ENCODE measurements at regions not wholly inside any gene's neighbourhood (a gene's known extent, or its start where the extent isn't known, plus 50 kb on each side); places are given as distances from the start of the nearest gene placed in this dataset.

DNA sequence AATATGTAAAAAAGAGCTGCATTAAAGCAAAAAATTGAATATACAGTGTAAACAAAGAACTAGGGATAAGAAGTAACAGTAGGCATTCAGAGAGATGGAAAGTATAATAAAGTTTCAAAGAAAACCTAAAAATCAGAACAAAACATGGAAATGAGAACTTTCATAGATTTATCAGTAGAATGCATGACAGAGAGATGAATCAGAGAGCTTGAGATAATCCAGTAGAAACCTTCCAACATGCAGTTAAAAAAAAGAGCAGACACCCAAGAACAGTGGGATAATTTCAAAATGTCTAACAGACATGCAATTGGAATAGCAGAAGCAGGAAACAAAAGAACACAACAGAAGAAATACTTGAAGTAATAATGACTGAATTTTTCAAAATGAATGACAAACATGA is 1384.2 kb downstream of the CDH11 start:
- no peak overlapping the region for H2BK12ac ChIP-seq (ENCODE audit: low read length)
- DNase-seq (ENCODE audit: low spot score) = no peak
- H3K9me3 ChIP-seq (replicated peaks in 1 of 2; ENCODE audit: control insufficient read depth in 2 of 2, insufficient read depth in 1 of 2, low read depth in 1 of 2, low read length in 2 of 2) = no peaks in the 10 kb centered on the region
- no peak overlapping the region for H3K4me3 ChIP-seq (ENCODE audit: low read length in 2 of 2)
- no peak overlapping the region for H3K4ac ChIP-seq (ENCODE audit: low read length)
- no peak overlapping the region for H3K4me2 ChIP-seq (ENCODE audit: insufficient read depth, low read length, poor library complexity, severe bottlenecking)
- H3K14ac ChIP-seq (ENCODE audit: low read length) = no peak overlapping the region
- no peak overlapping the region for H4K91ac ChIP-seq (ENCODE audit: low read depth, low read length, poor library complexity)
- no peak overlapping the region for H3K18ac ChIP-seq (ENCODE audit: low read length)
- no peak overlapping the region for H2BK120ac ChIP-seq (ENCODE audit: low read depth, low read length)
- H3K36me3 ChIP-seq (replicated peaks in 1 of 2; ENCODE audit: control insufficient read depth in 2 of 2, insufficient read depth in 2 of 2, low read length in 2 of 2) = no peaks in the 10 kb centered on the region
- H4K8ac ChIP-seq (ENCODE audit: low read depth, low read length) = no peak overlapping the region
- no peak overlapping the region for H2AFZ ChIP-seq (ENCODE audit: low read length)
- H3K9ac ChIP-seq (ENCODE audit: low read depth, low read length, poor library complexity) = no peak overlapping the region
- H2BK15ac ChIP-seq (ENCODE audit: low read length) = no peak overlapping the region
- H3K4me1 ChIP-seq (ENCODE audit: control insufficient read depth in 2 of 2, insufficient read depth in 1 of 2, low read depth in 1 of 2, low read length in 2 of 2) = no peaks in the 10 kb centered on the region
- H3K79me1 ChIP-seq (ENCODE audit: low read depth, low read length) = no peaks in the 10 kb centered on the region
- no peak overlapping the region for H3K23ac ChIP-seq (ENCODE audit: low read depth, low read length, poor library complexity)
- no peak overlapping the region for H3K27ac ChIP-seq (replicated peaks; ENCODE audit: low read length)
- no peak overlapping the region for H2BK5ac ChIP-seq (ENCODE audit: low read length)
- H3K27me3 ChIP-seq (ENCODE audit: control insufficient read depth in 3 of 3, insufficient read depth in 3 of 3, low read depth in 1 of 3, low read length in 3 of 3) = no peaks in the 10 kb centered on the region
- no peak overlapping the region for H2AK5ac ChIP-seq (ENCODE audit: low read depth, low read length)

DNA sequence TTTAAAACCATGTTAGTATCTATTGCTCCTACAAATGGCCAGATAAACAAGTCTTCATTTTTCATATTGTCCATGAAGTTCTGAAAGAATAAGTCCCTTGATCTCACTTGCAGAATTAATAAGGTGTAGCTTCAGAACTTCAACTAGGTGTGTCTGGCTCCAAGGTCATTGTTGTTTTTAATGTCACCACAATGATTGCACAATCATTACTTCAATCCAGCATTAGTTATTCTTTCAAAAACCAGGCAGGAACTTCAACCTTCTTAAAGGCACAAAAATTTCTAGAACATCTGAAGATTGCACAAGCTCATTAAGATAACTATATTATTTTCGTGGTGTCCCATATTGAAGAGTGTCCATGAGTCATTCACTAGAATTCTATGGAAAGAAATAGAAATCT is 1386.4 kb downstream of the CDH11 start:
- WGBS, 2 donors (ENCODE audit: extremely low coverage in 2 of 2, insufficient read length in 2 of 2, insufficient replicate concordance in 1 of 2) = no CpG with 5 or more reads among the region's 1 CpG
- Histone ChIP-seq H2AFZ (ENCODE audit: low read length) (no peak overlapping the region), H3K4ac (ENCODE audit: low read length) (no peak overlapping the region), H3K14ac (ENCODE audit: low read length) (no peak overlapping the region), H2BK5ac (ENCODE audit: low read length) (no peak overlapping the region), H3K4me1 (ENCODE audit: control insufficient read depth in 2 of 2, insufficient read depth in 1 of 2, low read depth in 1 of 2, low read length in 2 of 2) (no peaks in the 10 kb centered on the region), H3K4me3 (ENCODE audit: low read length in 2 of 2) (no peak overlapping the region), H3K9me3 (replicated peaks in 1 of 2; ENCODE audit: control insufficient read depth in 2 of 2, insufficient read depth in 1 of 2, low read depth in 1 of 2, low read length in 2 of 2) (no peaks in the 10 kb centered on the region), H3K9ac (ENCODE audit: low read depth, low read length, poor library complexity) (no peak overlapping the region), H2BK15ac (ENCODE audit: low read length) (no peak overlapping the region), H3K23ac (ENCODE audit: low read depth, low read length, poor library complexity) (no peak overlapping the region), H3K27me3 (ENCODE audit: control insufficient read depth in 3 of 3, insufficient read depth in 3 of 3, low read depth in 1 of 3, low read length in 3 of 3) (no peaks in the 10 kb centered on the region), H3K4me2 (ENCODE audit: insufficient read depth, low read length, poor library complexity, severe bottlenecking) (no peak overlapping the region), H3K18ac (ENCODE audit: low read length) (no peak overlapping the region), H2AK5ac (ENCODE audit: low read depth, low read length) (no peak overlapping the region), H4K8ac (ENCODE audit: low read depth, low read length) (no peak overlapping the region), H2BK12ac (ENCODE audit: low read length) (no peak overlapping the region), H2BK120ac (ENCODE audit: low read depth, low read length) (no peak overlapping the region), H3K79me1 (ENCODE audit: low read depth, low read length) (no peaks in the 10 kb centered on the region), H3K27ac (replicated peaks; ENCODE audit: low read length) (no peak overlapping the region), H4K91ac (ENCODE audit: low read depth, low read length, poor library complexity) (no peak overlapping the region), H3K36me3 (replicated peaks in 1 of 2; ENCODE audit: control insufficient read depth in 2 of 2, insufficient read depth in 2 of 2, low read length in 2 of 2) (no peaks in the 10 kb centered on the region)
- no peak for DNase-seq (ENCODE audit: low spot score)

DNA sequence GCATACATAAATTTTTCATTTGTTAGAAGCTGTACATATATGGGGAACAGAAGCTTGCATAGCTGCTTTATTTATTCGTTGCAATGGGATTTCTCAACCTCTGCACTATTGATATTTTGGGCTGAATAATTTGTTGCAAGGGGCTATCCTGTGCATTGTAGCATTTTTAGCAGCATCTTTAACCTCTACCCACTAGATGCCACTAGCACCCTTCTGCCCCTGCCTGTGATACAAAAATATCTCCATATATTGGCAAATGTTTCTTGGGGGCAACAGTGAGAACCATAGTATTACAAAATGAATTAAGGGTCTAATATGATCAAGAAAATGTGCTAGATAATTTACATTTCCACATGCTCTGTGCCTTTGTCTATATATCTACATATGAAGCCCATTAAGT is 1401.0 kb downstream of the CDH11 start:
- no peak overlapping the region for H4K91ac ChIP-seq (ENCODE audit: low read depth, low read length, poor library complexity)

DNA sequence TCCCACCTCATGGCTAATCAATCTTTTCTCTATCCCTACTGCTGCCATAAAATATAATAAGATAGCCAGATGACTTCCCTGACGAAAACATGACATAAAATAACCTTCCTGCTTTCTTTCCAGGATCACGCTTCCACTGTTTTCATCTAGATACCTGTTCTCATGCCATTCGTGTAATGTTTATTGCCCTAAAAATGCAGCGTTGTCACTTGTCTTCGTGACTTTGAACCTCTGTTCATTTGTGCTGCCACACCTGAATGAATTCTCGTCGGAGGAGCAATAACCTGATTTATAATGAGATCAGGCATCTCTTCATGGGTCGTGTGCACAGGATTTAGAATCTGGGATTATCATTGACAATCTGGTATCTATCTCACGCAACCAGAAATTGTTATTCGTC is 1401.9 kb downstream of the CDH11 start:
- no peaks in the 10 kb centered on the region for H3K79me1 ChIP-seq (ENCODE audit: low read depth, low read length)
- no peak overlapping the region for H4K91ac ChIP-seq (ENCODE audit: low read depth, low read length, poor library complexity)
- H3K4ac ChIP-seq (ENCODE audit: low read length) = no peak overlapping the region
- H3K18ac ChIP-seq (ENCODE audit: low read length) = no peak overlapping the region
- H2BK120ac ChIP-seq (ENCODE audit: low read depth, low read length) = no peak overlapping the region
- H3K4me1 ChIP-seq (ENCODE audit: control insufficient read depth in 2 of 2, insufficient read depth in 1 of 2, low read depth in 1 of 2, low read length in 2 of 2) = no peaks in the 10 kb centered on the region
- no peak overlapping the region for H3K4me2 ChIP-seq (ENCODE audit: insufficient read depth, low read length, poor library complexity, severe bottlenecking)
- H2AK5ac ChIP-seq (ENCODE audit: low read depth, low read length) = no peak overlapping the region
- no peak overlapping the region for H2BK15ac ChIP-seq (ENCODE audit: low read length)
- no peaks in the 10 kb centered on the region for H3K36me3 ChIP-seq (replicated peaks in 1 of 2; ENCODE audit: control insufficient read depth in 2 of 2, insufficient read depth in 2 of 2, low read length in 2 of 2)
- no peak overlapping the region for H3K4me3 ChIP-seq (ENCODE audit: low read length in 2 of 2)
- no peak overlapping the region for H3K9ac ChIP-seq (ENCODE audit: low read depth, low read length, poor library complexity)
- no peaks in the 10 kb centered on the region for H3K9me3 ChIP-seq (replicated peaks in 1 of 2; ENCODE audit: control insufficient read depth in 2 of 2, insufficient read depth in 1 of 2, low read depth in 1 of 2, low read length in 2 of 2)
- no peaks in the 10 kb centered on the region for H3K27me3 ChIP-seq (ENCODE audit: control insufficient read depth in 3 of 3, insufficient read depth in 3 of 3, low read depth in 1 of 3, low read length in 3 of 3)
- DNase-seq (ENCODE audit: low spot score) = no peak
- no CpG with 5 or more reads among the region's 10 CpGs for WGBS, 2 donors (ENCODE audit: extremely low coverage in 2 of 2, insufficient read length in 2 of 2, insufficient replicate concordance in 1 of 2)
- H2BK5ac ChIP-seq (ENCODE audit: low read length) = no peak overlapping the region
- H2BK12ac ChIP-seq (ENCODE audit: low read length) = no peak overlapping the region
- H3K27ac ChIP-seq (replicated peaks; ENCODE audit: low read length) = no peak overlapping the region
- no peak overlapping the region for H2AFZ ChIP-seq (ENCODE audit: low read length)
- H4K8ac ChIP-seq (ENCODE audit: low read depth, low read length) = no peak overlapping the region
- H3K23ac ChIP-seq (ENCODE audit: low read depth, low read length, poor library complexity) = no peak overlapping the region
- no peak overlapping the region for H3K14ac ChIP-seq (ENCODE audit: low read length)

More for the DNA sequence above, 1401.0 kb downstream of the CDH11 start:
- Histone ChIP-seq H3K14ac (ENCODE audit: low read length) (no peak overlapping the region), H3K27ac (replicated peaks; ENCODE audit: low read length) (no peak overlapping the region), H3K9ac (ENCODE audit: low read depth, low read length, poor library complexity) (no peak overlapping the region), H3K4me2 (ENCODE audit: insufficient read depth, low read length, poor library complexity, severe bottlenecking) (no peak overlapping the region), H2BK120ac (ENCODE audit: low read depth, low read length) (no peak overlapping the region), H2AK5ac (ENCODE audit: low read depth, low read length) (no peak overlapping the region), H2AFZ (ENCODE audit: low read length) (no peak overlapping the region), H3K36me3 (replicated peaks in 1 of 2; ENCODE audit: control insufficient read depth in 2 of 2, insufficient read depth in 2 of 2, low read length in 2 of 2) (no peaks in the 10 kb centered on the region), H3K23ac (ENCODE audit: low read depth, low read length, poor library complexity) (no peak overlapping the region), H3K27me3 (ENCODE audit: control insufficient read depth in 3 of 3, insufficient read depth in 3 of 3, low read depth in 1 of 3, low read length in 3 of 3) (no peaks in the 10 kb centered on the region), H3K4me3 (ENCODE audit: low read length in 2 of 2) (no peak overlapping the region), H3K18ac (ENCODE audit: low read length) (no peak overlapping the region), H3K4me1 (ENCODE audit: control insufficient read depth in 2 of 2, insufficient read depth in 1 of 2, low read depth in 1 of 2, low read length in 2 of 2) (no peaks in the 10 kb centered on the region), H3K9me3 (replicated peaks in 1 of 2; ENCODE audit: control insufficient read depth in 2 of 2, insufficient read depth in 1 of 2, low read depth in 1 of 2, low read length in 2 of 2) (no peaks in the 10 kb centered on the region), H3K4ac (ENCODE audit: low read length) (no peak overlapping the region), H2BK5ac (ENCODE audit: low read length) (no peak overlapping the region), H3K79me1 (ENCODE audit: low read depth, low read length) (no peaks in the 10 kb centered on the region), H4K8ac (ENCODE audit: low read depth, low read length) (no peak overlapping the region), H2BK15ac (ENCODE audit: low read length) (no peak overlapping the region), H2BK12ac (ENCODE audit: low read length) (no peak overlapping the region)
- no CpG with 5 or more reads among the region's 1 CpG for WGBS, 2 donors (ENCODE audit: extremely low coverage in 2 of 2, insufficient read length in 2 of 2, insufficient replicate concordance in 1 of 2)
- no peak for DNase-seq (ENCODE audit: low spot score)
